ENCODE measurements at regions not wholly inside any gene's neighbourhood (a gene's known extent, or its start where the extent isn't known, plus 50 kb on each side); places are given as distances from the start of the nearest gene placed in this dataset.

DNA sequence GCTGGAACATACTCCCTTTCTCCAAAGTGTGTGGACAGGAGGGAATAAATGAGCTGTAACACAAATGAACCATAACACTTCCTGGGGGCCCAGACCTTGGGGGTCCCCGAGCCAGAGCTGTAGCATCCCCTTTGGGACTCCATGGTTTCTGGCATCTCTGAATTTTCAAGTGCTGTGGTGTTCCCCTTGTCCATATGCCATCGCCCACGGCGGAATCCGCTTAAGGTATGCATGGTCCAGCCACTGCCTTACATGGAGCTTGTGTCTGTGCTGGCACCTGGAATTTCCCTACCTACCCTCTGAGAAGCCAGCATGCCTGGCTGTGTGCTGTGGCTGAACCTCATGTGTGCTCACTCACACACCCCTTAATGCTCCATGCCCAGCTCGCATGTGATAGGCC, 943.6 kb downstream of the SLITRK1 start:
- no peak for FAIRE-seq

GRCh38 chr13:82934000-82934399, 948.3 kb downstream of the SLITRK1 start:
- no peak for FAIRE-seq

DNA sequence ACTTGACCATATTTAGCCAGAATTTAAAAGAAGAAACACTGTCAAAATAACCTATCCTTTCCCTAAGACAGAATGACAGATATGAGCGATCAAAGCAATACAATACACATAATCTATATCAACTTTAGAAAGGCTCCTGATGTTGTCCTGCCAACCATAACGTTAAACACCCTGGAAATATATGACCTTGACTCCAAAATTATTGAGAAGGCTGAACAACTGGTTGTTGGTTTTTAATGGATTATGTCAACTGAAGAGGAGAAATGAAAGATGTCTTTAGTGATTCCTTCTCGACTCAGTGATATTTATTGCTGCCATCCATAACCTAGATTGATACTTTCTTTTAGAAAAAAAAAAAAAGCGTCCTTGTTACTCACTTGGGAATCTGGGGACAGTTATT, 957.2 kb downstream of the SLITRK1 start:
- FAIRE-seq = no peak

- FAIRE-seq = no peak
These were observed 964.3 kb downstream of the SLITRK1 start for GRCh38 chr13:82917984-82918383.

GRCh38 chr13:82912564-82912963, 969.7 kb downstream of the SLITRK1 start:
- FAIRE-seq = no peak

GRCh38 chr13:82905071-82905470, 977.2 kb downstream of the SLITRK1 start:
- FAIRE-seq = no peak

DNA sequence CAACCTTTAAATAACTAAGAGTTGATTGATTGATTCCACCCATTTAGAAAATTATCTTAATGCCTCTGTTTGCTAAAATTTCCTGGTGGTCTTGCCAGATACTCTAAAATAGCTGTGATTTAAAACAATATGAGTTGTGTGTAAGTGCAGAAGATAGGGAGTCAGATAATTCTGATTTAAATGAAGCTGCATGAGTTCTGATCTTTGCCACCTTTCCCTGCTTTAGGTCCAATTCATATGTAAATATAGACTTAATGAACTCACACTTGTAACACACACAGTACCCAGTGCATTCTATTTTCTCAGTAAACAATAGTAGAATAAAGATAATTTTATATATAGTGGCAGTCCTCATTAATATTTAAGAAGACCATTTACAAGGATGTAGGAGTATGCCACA, 981.8 kb downstream of the SLITRK1 start:
- no peak for FAIRE-seq

- FAIRE-seq = no peak
These were observed 983.7 kb downstream of the SLITRK1 start for GRCh38 chr13:82898586-82898985.

DNA sequence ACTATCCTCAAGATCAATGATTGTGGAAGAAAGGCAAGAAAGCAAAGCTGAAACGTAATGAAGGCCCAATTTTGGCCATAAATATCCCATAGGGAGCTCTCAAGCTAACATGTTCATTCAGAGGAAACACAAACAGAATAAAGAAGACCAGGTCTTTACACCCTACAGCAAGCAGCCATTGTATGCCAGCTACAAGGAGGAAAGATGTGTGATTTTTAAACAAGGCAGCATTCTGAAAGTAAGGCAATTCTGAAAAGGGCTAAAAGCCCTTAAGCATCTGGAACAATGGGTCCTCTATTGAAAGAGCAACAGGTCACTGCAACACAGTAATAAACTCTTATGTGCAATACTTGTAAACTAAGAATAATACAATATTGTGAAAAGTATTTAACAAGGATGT, 1002.4 kb downstream of the SLITRK1 start:
- no peak for FAIRE-seq

GRCh38 chr13:82878536-82878935, 1003.7 kb downstream of the SLITRK1 start:
- no peak for FAIRE-seq

- FAIRE-seq = no peak
These were observed 1015.0 kb downstream of the SLITRK1 start for GRCh38 chr13:82867284-82867683.

DNA sequence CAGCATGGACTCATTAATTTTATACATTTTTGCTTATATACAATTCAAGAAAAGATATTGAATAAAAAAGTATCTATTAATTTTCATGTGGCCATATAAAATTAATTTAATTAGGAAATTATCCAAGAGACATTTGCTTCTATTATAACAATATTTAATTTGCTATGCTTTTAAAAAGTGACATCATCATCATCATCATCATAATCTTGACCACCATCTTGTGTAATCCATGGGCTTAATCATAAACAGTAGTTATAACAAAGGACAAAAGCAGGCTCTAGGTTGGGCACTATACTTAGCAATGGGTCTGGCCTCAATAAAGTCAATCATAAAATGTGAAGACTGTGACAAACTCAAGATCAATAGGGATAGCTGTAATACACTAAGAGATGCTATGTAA, 1031.6 kb downstream of the SLITRK1 start:
- FAIRE-seq = no peak

- no peak for FAIRE-seq
These were observed 1033.5 kb downstream of the SLITRK1 start for GRCh38 chr13:82848766-82849165.

- FAIRE-seq = no peak
These were observed 1034.7 kb downstream of the SLITRK1 start for GRCh38 chr13:82847595-82847994.

GRCh38 chr13:82833923-82834322, 1048.4 kb downstream of the SLITRK1 start:
- FAIRE-seq = no peak

DNA sequence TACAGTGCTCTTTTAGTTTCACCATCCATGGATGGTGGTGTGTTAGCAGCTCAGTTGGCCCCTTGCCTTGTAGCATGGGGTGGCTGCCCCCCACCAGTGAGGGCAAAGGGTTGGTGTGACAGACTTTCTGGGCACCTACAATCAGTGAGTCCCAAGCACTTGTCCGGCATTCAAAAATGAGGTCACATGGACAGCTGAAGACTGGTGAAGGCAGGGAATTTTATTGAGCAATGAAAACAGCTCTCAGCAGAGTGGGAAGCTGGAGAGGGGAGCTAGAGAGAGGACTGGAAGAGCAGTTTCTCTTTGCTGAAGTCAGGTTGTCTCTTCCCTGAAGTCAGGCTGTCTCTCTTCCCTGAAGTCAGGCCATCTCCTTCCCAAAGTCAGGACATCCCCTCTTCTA, 1053.2 kb downstream of the SLITRK1 start:
- no peak for FAIRE-seq

DNA sequence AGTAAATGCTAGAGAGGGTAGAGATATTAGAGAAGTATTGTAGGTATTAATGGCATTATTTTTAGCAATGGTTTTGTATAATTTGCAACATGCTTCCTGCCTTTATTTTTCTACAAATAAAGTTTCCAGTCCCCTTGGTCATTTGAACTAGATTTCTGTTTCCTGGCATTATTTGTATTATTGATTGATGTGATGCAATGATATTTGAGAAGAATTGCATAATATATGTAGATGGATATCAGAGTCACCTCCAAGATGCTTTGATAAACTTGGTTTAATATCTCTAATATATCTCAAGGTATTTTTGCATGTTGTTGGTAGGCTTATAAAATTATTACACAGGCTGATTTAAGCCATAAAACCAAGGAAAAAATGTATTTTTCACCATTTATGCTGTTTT, 1054.5 kb downstream of the SLITRK1 start:
- FAIRE-seq = no peak

GRCh38 chr13:82822935-82823334, 1059.3 kb downstream of the SLITRK1 start:
- no peak for FAIRE-seq

- FAIRE-seq = no peak
These were observed 1065.1 kb downstream of the SLITRK1 start for GRCh38 chr13:82817133-82817532.

DNA sequence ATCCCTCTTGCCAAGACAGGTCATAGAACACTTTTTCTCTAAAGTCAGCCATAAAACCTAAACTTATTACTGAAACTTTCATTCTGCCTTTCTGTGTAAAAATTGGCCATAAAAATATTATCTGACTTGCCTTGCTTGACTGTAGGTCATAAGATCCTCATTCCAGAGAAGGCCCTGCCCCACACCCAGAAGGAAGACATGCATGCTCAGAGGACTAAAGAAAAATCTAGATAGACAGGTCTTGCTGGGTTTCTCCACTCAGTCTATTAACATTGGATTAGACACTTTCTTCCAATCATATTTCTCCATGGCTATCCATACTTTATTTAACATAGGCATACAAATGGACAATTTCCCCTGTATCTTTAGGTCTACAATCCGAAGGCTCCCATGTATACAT, 1066.5 kb downstream of the SLITRK1 start:
- no peak for FAIRE-seq

DNA sequence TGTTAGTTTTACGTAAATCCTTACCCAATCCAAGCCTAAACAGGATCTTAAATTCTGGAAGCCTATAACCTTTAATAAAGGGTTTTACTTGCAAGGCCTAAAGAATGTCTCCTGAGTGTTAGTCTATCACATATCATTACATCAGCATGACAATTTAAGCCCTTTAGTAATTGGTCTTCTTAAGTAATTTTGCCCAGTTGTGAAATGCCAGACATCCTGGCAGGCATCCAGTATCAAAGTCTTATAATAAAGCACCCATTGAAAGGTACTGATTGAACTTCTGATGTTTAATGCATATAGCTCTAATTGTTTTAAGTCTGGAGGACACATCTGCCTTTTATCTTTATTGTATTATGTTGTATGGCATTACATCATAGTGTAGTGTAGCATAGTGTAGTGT, 1078.9 kb downstream of the SLITRK1 start:
- FAIRE-seq = no peak

DNA sequence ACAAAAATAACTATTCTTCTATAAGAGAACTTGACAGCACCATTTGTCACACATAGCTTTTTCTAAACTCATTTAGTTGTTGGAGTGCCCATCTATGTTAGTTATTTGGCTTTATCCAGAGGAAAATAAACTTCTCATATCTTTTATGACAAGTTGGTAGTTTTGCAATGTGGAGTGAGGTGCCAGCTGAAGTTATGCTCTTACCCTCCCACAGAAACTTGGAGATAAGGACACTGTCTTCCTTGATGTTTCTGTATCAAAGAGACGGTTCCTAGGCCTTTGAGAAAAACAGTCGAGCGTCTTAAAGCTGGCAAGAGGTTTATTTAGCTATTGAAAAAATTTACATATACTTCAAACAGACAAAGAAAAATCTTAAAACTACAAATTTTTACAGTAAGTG, 1079.7 kb downstream of the SLITRK1 start:
- no peak for FAIRE-seq

DNA sequence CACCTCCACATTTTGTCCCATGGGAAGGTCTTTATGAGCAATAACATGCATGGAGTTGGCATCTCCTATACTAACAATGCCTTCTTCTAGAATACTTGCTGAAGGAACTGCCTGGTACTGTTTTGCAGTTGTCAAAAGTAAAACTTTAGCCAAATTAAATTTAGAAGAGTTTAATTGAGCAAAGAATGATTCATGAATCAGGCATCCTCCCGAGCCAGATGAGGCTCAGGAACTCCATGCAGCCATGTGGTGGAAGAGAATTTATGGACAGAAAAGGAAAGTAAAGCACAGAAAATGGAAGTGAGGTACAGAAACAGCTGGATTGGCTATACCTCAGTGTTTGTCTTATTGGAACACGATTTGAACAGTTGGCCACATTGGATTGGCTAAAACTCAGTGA, 1081.9 kb downstream of the SLITRK1 start:
- no peak for FAIRE-seq

DNA sequence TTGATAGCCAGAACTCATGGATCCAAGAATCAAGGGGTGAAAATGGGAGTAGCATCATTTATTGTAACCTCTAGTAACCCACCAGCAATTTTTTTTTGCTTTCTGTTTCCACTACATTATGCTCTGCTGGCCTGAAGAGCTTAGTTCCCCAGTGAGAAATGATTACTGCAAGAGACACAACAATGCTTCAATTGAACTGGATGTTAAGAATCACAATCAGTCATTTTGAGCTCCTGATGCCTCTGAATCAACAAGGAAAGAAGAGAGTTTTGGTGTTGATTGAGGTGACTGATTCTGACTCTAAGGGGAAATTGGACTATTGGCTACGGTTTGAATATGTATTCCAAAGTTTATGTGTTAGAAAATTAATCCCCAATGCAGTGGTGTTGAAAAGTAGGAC, 1084.4 kb downstream of the SLITRK1 start:
- no peak for FAIRE-seq

DNA sequence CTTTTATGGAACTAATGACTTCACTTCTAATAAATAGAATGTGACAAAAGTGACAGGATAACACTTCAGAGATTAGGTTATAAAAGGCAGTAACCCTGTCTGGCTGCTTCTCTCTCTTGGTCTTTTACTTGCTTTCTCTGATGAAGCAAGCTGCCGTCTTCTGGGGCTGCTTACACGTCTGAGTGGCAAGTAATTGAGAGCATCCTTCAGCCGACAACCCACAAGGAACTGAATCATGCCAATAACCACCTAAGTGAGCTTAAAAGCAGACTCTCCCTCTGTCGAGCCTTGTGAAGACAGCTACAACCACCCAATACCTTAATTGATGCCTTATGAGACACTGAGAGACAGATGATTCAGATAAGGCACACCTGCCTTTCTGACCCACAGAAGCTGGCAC, 1091.2 kb downstream of the SLITRK1 start:
- no peak for FAIRE-seq

- no peak for FAIRE-seq
These were observed 1109.5 kb downstream of the SLITRK1 start for GRCh38 chr13:82772816-82773215.

Data from G401.6 (cell line).